HEK293 (cell line): ENCODE measurements at regions not wholly inside any gene's neighbourhood (a gene's known extent, or its start where the extent isn't known, plus 50 kb on each side); places are given as distances from the start of the nearest gene placed in this dataset.

ENCODE experiments used
- ZFP41 ChIP-seq: fragments of 450-650 bp; formaldehyde crosslinking; IDR thresholded peaks from 2 replicates; pipeline ENCODE4 v1.5.1; 2016; ENCODE audit warnings: missing biosample characterization, missing genetic modification characterization, borderline replicate concordance
- ZNF133 ChIP-seq: fragments of 450-650 bp; formaldehyde crosslinking; IDR thresholded peaks from 2 replicates; pipeline ENCODE4 v1.5.1; 2016; ENCODE audit warnings: missing biosample characterization, missing genetic modification characterization
- TF ChIP-seq, protein P1 (sequence below): fragments of 450-650 bp; formaldehyde crosslinking; IDR thresholded peaks from 2 replicates; pipeline ENCODE4 v1.5.1; 2016; ENCODE audit warnings: missing biosample characterization, missing genetic modification characterization

DNA sequence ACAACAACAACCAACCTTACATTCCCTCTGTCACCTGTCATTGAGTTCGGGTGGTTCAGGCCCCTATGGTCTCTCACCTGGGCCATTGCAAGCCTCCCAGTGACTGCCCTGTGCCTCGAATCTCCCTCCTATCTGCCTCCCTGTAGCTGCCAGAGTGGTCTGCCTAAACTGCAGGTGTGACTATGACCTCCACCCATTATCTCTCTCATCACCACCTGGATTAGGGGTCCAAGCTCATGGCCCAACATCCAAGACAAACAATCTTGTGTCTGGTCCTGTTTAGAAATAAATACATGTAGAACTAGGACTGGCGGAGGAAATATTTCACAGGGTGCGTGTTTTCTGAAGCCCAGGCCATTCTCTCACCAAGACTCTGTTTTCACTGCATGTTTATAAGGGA is 146.6 kb downstream of the HERPUD2 start:
- TF ChIP-seq ZFP41 (no peak), ZNF133 (tag by site-specific recombination) (no peak)
- TF ChIP-seq, protein P1, sequence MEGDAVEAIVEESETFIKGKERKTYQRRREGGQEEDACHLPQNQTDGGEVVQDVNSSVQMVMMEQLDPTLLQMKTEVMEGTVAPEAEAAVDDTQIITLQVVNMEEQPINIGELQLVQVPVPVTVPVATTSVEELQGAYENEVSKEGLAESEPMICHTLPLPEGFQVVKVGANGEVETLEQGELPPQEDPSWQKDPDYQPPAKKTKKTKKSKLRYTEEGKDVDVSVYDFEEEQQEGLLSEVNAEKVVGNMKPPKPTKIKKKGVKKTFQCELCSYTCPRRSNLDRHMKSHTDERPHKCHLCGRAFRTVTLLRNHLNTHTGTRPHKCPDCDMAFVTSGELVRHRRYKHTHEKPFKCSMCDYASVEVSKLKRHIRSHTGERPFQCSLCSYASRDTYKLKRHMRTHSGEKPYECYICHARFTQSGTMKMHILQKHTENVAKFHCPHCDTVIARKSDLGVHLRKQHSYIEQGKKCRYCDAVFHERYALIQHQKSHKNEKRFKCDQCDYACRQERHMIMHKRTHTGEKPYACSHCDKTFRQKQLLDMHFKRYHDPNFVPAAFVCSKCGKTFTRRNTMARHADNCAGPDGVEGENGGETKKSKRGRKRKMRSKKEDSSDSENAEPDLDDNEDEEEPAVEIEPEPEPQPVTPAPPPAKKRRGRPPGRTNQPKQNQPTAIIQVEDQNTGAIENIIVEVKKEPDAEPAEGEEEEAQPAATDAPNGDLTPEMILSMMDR (tag by site-specific recombination), result no peak
